ENCODE measurements at regions not wholly inside any gene's neighbourhood (a gene's known extent, or its start where the extent isn't known, plus 50 kb on each side); places are given as distances from the start of the nearest gene placed in this dataset.

GRCh38 chr3:6095006-6095405 lies 765.9 kb upstream of the GRM7 start:
- H3K9me3 Mint-ChIP-seq (ENCODE audit: low read depth, unreplicated experiment) = peaks cover 2% of the 10 kb centered on the region

GRCh38 chr3:6097021-6097420 lies 763.9 kb upstream of the GRM7 start:
- Mint-ChIP-seq H3K36me3 (ENCODE audit: insufficient read depth, unreplicated experiment) (no peaks in the 10 kb centered on the region), H3K4me1 (ENCODE audit: low read depth, unreplicated experiment) (no peaks in the 10 kb centered on the region), H3K4me3 (ENCODE audit: low read depth, unreplicated experiment) (no peak overlapping the region), H3K27ac (ENCODE audit: unreplicated experiment) (no peak overlapping the region), H3K9me3 (ENCODE audit: low read depth, unreplicated experiment) (peaks cover 2% of the 10 kb centered on the region), H3K27me3 (ENCODE audit: unreplicated experiment) (no peaks in the 10 kb centered on the region)
- no TSS peak for BruUV-seq (replicated peaks)
- no peak for TF ChIP-seq CTCF (IDR thresholded peaks at IDR 0.05; ENCODE audit: unreplicated experiment)
- CTCF ChIA-PET = no interaction called here
- DNase-seq = no peak
- intact Hi-C loops (cut with micrococcal nuclease; ENCODE audit: unreplicated experiment) = no loop called here

More at GRCh38 chr3:6095006-6095405, 765.9 kb upstream of the GRM7 start:
- no peak for TF ChIP-seq CTCF (IDR thresholded peaks at IDR 0.05; ENCODE audit: unreplicated experiment)
- Mint-ChIP-seq H3K27me3 (ENCODE audit: unreplicated experiment) (no peaks in the 10 kb centered on the region), H3K36me3 (ENCODE audit: insufficient read depth, unreplicated experiment) (no peaks in the 10 kb centered on the region), H3K27ac (ENCODE audit: unreplicated experiment) (no peak overlapping the region), H3K4me3 (ENCODE audit: low read depth, unreplicated experiment) (no peak overlapping the region), H3K4me1 (ENCODE audit: low read depth, unreplicated experiment) (no peaks in the 10 kb centered on the region)
- intact Hi-C loops (cut with micrococcal nuclease; ENCODE audit: unreplicated experiment) = no loop called here
- CTCF ChIA-PET = no interaction called here
- DNase-seq = no peak
- no TSS peak for BruUV-seq (replicated peaks)

- CTCF ChIA-PET = no interaction called here
- H3K27me3 Mint-ChIP-seq (ENCODE audit: unreplicated experiment) = no peaks in the 10 kb centered on the region
- intact Hi-C loops (cut with micrococcal nuclease; ENCODE audit: unreplicated experiment) = no loop called here
- H3K36me3 Mint-ChIP-seq (ENCODE audit: insufficient read depth, unreplicated experiment) = no peaks in the 10 kb centered on the region
- no TSS peak for BruUV-seq (replicated peaks)
- no peak for TF ChIP-seq CTCF (IDR thresholded peaks at IDR 0.05; ENCODE audit: unreplicated experiment)
- no peak overlapping the region for H3K4me3 Mint-ChIP-seq (ENCODE audit: low read depth, unreplicated experiment)
- peaks cover 2% of the 10 kb centered on the region for H3K9me3 Mint-ChIP-seq (ENCODE audit: low read depth, unreplicated experiment)
- no peaks in the 10 kb centered on the region for H3K4me1 Mint-ChIP-seq (ENCODE audit: low read depth, unreplicated experiment)
- no peak for DNase-seq
- H3K27ac Mint-ChIP-seq (ENCODE audit: unreplicated experiment) = no peak overlapping the region
Observed at GRCh38 chr3:6097556-6097955, 763.4 kb upstream of the GRM7 start.

DNA sequence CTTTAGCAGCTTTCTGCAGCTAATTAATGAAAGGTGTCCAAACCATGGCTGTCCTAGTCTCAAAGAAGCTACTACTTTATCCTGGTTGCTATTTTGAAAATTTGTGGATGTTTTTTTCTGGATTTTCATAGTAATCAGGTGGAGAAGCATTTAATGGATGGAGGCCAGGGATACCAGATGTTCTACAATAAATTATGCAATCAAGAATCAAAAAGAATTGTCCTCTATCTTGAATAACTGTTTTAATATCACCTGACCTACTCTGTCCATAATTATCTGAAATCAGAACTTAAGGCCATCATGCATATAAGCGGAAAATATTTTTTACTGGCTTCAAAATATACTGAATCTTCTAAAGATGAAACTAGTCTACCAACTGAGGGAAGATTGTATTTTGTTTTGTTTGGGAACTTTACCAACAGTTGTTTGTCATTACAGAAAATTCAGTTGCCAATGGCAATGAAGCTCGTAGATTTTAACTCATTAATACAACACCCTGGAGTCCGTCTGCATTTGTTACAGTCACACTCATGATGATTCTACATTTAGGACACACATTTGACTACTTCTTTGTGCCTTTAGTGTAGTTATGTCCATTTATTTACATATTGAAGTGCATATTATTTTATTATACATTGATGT lies 762.3 kb upstream of the GRM7 start:
- Mint-ChIP-seq H3K4me1 (ENCODE audit: low read depth, unreplicated experiment) (no peaks in the 10 kb centered on the region), H3K27ac (ENCODE audit: unreplicated experiment) (no peak overlapping the region), H3K9me3 (ENCODE audit: low read depth, unreplicated experiment) (peaks cover 2% of the 10 kb centered on the region), H3K36me3 (ENCODE audit: insufficient read depth, unreplicated experiment) (no peaks in the 10 kb centered on the region), H3K27me3 (ENCODE audit: unreplicated experiment) (no peaks in the 10 kb centered on the region), H3K4me3 (ENCODE audit: low read depth, unreplicated experiment) (no peak overlapping the region)
- DNase-seq = no peak
- intact Hi-C loops (cut with micrococcal nuclease; ENCODE audit: unreplicated experiment) = no loop called here
- TF ChIP-seq CTCF (IDR thresholded peaks at IDR 0.05; ENCODE audit: unreplicated experiment) = no peak
- no TSS peak for BruUV-seq (replicated peaks)
- CTCF ChIA-PET = no interaction called here

Data from Calu3 (cell line).